Testis (tissue), 2 donors: ENCODE measurements at regions not wholly inside any gene's neighbourhood (a gene's known extent, or its start where the extent isn't known, plus 50 kb on each side); places are given as distances from the start of the nearest gene placed in this dataset.
"Not testable (repeated sequence)": the region's sequence is repeated elsewhere in the genome, so short reads cannot be mapped to it uniquely, and the experiment has no call there.

ENCODE experiments used
- POLR2A ChIP-seq: fragments of 450-650 bp; IDR thresholded peaks from one replicate; pipeline ENCODE4 v1.6.1; 2017; ENCODE audit warnings: antibody characterized with exemption, mild to moderate bottlenecking, moderate library complexity
- TF ChIP-seq, protein P1 (sequence below), 3 experiments: fragments of 450-650 bp in 2 of 3; fragments of 200-600 bp in 1 of 3; sonication (generic) in 1 of 3; IDR thresholded peaks; one replicate each; pipeline ENCODE4 v1.5.1; 2016 to 2019; ENCODE audit warnings: antibody characterized with exemption in 3 of 3, mild to moderate bottlenecking in 2 of 3, moderate library complexity in 1 of 3

DNA sequence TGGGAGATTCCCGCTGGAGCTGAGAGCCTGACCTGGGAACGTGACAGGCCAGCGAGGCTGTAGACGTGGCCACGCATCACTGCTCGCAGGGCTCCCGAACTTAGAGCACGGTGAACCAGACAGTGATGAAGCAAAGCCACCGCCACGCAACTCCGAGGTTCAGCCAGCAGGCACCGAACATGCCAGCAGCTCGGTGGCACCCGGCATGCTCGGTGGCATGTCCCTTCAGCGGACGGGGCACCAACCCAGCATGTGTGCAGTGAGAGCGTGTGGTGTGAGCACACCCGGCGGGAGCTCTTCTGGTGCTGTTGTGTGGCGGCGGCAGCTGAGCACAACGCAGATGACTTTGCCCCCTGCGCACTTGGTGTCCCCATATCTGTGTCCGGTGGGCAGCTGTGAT is 4468.2 kb upstream of the TPTE start:
- not testable (repeated sequence) for TF ChIP-seq POLR2A
- TF ChIP-seq, protein P1, sequence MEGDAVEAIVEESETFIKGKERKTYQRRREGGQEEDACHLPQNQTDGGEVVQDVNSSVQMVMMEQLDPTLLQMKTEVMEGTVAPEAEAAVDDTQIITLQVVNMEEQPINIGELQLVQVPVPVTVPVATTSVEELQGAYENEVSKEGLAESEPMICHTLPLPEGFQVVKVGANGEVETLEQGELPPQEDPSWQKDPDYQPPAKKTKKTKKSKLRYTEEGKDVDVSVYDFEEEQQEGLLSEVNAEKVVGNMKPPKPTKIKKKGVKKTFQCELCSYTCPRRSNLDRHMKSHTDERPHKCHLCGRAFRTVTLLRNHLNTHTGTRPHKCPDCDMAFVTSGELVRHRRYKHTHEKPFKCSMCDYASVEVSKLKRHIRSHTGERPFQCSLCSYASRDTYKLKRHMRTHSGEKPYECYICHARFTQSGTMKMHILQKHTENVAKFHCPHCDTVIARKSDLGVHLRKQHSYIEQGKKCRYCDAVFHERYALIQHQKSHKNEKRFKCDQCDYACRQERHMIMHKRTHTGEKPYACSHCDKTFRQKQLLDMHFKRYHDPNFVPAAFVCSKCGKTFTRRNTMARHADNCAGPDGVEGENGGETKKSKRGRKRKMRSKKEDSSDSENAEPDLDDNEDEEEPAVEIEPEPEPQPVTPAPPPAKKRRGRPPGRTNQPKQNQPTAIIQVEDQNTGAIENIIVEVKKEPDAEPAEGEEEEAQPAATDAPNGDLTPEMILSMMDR (IDR thresholded peaks at IDR 0.05) = not testable (repeated sequence)
